Keratinocyte (primary cell): ENCODE measurements at regions not wholly inside any gene's neighbourhood (a gene's known extent, or its start where the extent isn't known, plus 50 kb on each side); places are given as distances from the start of the nearest gene placed in this dataset.

Experiments
- EZH2 ChIP-seq: IDR thresholded peaks from one replicate; pipeline ENCODE4 v1.6.1; 2012; ENCODE audit warnings: inconsistent platforms, mild to moderate bottlenecking, low read length, moderate library complexity
- TF ChIP-seq, protein P1 (sequence below), 3 experiments: IDR thresholded peaks in 1 of 3; conservative IDR thresholded peaks in 1 of 3; optimal IDR thresholded peaks in 1 of 3; 2 replicates in 2 of 3; 3 replicates in 1 of 3; pipeline versions ENCODE3 to v1.5.1; 2011; ENCODE audit warnings: low read length in 3 of 3, mild to moderate bottlenecking in 3 of 3, moderate library complexity in 2 of 3, control low read depth in 1 of 3, inconsistent platforms in 1 of 3; ENCODE audit not compliant: insufficient read depth in 2 of 3; ENCODE audit errors: extremely low read depth in 1 of 3

DNA sequence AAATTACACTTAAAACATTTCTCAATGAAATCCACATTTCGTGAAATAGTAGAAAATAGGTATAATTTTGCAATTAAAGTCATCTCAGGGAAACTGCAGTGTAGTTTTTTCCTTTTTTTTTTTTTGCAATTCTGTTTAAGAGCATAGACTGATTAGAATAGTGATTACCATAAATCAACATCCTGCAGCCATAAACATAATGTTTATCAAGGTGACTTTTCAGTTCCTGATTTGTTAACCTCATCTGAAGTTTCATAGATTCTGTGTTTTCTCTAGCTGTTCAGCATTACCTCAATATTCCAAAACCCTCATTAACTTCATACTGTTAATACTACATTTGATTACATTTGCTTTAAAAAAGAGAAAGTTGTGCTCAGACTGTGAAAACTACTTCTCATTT is 286.3 kb upstream of the DACH1 start:
- TF ChIP-seq, protein P1, sequence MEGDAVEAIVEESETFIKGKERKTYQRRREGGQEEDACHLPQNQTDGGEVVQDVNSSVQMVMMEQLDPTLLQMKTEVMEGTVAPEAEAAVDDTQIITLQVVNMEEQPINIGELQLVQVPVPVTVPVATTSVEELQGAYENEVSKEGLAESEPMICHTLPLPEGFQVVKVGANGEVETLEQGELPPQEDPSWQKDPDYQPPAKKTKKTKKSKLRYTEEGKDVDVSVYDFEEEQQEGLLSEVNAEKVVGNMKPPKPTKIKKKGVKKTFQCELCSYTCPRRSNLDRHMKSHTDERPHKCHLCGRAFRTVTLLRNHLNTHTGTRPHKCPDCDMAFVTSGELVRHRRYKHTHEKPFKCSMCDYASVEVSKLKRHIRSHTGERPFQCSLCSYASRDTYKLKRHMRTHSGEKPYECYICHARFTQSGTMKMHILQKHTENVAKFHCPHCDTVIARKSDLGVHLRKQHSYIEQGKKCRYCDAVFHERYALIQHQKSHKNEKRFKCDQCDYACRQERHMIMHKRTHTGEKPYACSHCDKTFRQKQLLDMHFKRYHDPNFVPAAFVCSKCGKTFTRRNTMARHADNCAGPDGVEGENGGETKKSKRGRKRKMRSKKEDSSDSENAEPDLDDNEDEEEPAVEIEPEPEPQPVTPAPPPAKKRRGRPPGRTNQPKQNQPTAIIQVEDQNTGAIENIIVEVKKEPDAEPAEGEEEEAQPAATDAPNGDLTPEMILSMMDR (optimal IDR thresholded peaks at IDR 0.05 in 1 of 3, IDR thresholded peaks at IDR 0.05 in 1 of 3, conservative IDR thresholded peaks at IDR 0.05 in 1 of 3; ENCODE audit: extremely low read depth in 1 of 3, insufficient read depth in 2 of 3, low read length in 3 of 3), result no peak
- no peak for TF ChIP-seq EZH2
